Lung (tissue), 11 donors: ENCODE measurements at regions not wholly inside any gene's neighbourhood (a gene's known extent, or its start where the extent isn't known, plus 50 kb on each side); places are given as distances from the start of the nearest gene placed in this dataset.

Experiments used
- ATAC-seq: fragments of 200-7000 bp; cut with Tn5 transposase; one replicate; pipeline ENCODE4 v1.9.1; 2020; ENCODE audit warnings: moderate number of reproducible peaks; ENCODE audit not compliant: insufficient read depth, low FRiP score
- DNase-seq, 3 donors: peaks; one replicate each; pipeline ENCODE4 v3.0.0-alpha.2; 2013 to 2017
- H3K27ac ChIP-seq, 2 donors: one replicate each; pipeline ENCODE4 v1.5.1; 2013; ENCODE audit warnings: mild to moderate bottlenecking in 2 of 2, moderate library complexity in 2 of 2, control low read depth in 1 of 2, inconsistent platforms in 1 of 2, low read depth in 1 of 2, low read length in 1 of 2
- H3K27me3 ChIP-seq, 3 donors: one replicate each; pipeline ENCODE4 v1.5.1; 2013; ENCODE audit warnings: low read length in 2 of 3; ENCODE audit not compliant: control insufficient read depth in 3 of 3, insufficient read depth in 3 of 3
- H3K36me3 ChIP-seq, 4 donors: one replicate each; pipeline ENCODE4 v1.5.1; 2013; ENCODE audit warnings: low read length in 4 of 4, mild to moderate bottlenecking in 1 of 4, moderate library complexity in 1 of 4; ENCODE audit not compliant: control insufficient read depth in 4 of 4, insufficient read depth in 4 of 4
- H3K4me1 ChIP-seq, 5 donors: one replicate each; pipeline ENCODE4 v1.5.1; 2013; ENCODE audit warnings: low read length in 5 of 5, mild to moderate bottlenecking in 2 of 5, moderate library complexity in 1 of 5; ENCODE audit not compliant: control insufficient read depth in 5 of 5, insufficient read depth in 5 of 5
- H3K4me3 ChIP-seq: one replicate; pipeline ENCODE4 v1.5.1; 2013; ENCODE audit warnings: mild to moderate bottlenecking, control low read depth, moderate library complexity
- H3K9ac ChIP-seq, 2 donors: one replicate each; pipeline ENCODE4 v1.5.1; 2013; ENCODE audit warnings: low read length in 2 of 2, control low read depth in 1 of 2; ENCODE audit not compliant: insufficient read depth in 1 of 2
- H3K9me3 ChIP-seq, 4 donors: one replicate each; pipeline ENCODE4 v1.5.1; 2013; ENCODE audit warnings: low read length in 3 of 4, mild to moderate bottlenecking in 1 of 4, moderate library complexity in 1 of 4; ENCODE audit not compliant: control insufficient read depth in 4 of 4, insufficient read depth in 3 of 4
- CTCF ChIP-seq: IDR thresholded peaks from 2 replicates; pipeline ENCODE4 v1.5.1; 2012; ENCODE audit warnings: mild to moderate bottlenecking; ENCODE audit errors: control extremely low read depth, extremely low read depth
- WGBS, 2 donors: extraction: QIAGEN DNeasy Blood & Tissue Kit; methylation state at CpG; one replicate each; pipeline ENCODE4 v1.1.7; 2013; 5-methylcytosine and 5-hydroxymethylcytosine counted together
- donor health status: control.
- donor health status: control.
- donor health status: Bipolar disorder and iron deficiency.
- donor health status: healthy.
- donor health status: DM: yes; HTN: yes; CAD: no.

- Histone ChIP-seq H3K4me3 (no peak overlapping the region), H3K4me1 (peaks cover 0 to 8% (median 0%) of the 10 kb centered on the region in 5 donors), H3K27ac (no peak overlapping the region), H3K36me3 (no peaks in the 10 kb centered on the region), H3K9me3 (no peaks in the 10 kb centered on the region), H3K27me3 (no peaks in the 10 kb centered on the region), H3K9ac (no peak overlapping the region)
- no peak for DNase-seq
- TF ChIP-seq CTCF, result no peak
- ATAC-seq, result no peak
Observed at GRCh38 chr7:115297656-115298055, 375.8 kb downstream of the MDFIC start.

- Histone ChIP-seq H3K27ac (no peak overlapping the region), H3K4me3 (no peak overlapping the region), H3K36me3 (no peaks in the 10 kb centered on the region), H3K9me3 (no peaks in the 10 kb centered on the region), H3K4me1 (no peaks in the 10 kb centered on the region), H3K27me3 (no peaks in the 10 kb centered on the region), H3K9ac (no peak overlapping the region)
- 78 to 86% methylated on average over 6 of the region's 6 CpGs for whole genome bisulfite sequencing, 2 donors
- TF ChIP-seq CTCF, result no peak
- DNase-seq, result no peak
- ATAC-seq, result no peak
Observed at GRCh38 chr7:115293628-115294240, 371.8 kb downstream of the MDFIC start.

- no peak for TF ChIP-seq CTCF
- Histone ChIP-seq H3K36me3 (no peaks in the 10 kb centered on the region), H3K9ac (no peak overlapping the region), H3K27me3 (no peaks in the 10 kb centered on the region), H3K9me3 (no peaks in the 10 kb centered on the region), H3K4me3 (no peak overlapping the region), H3K27ac (no peak overlapping the region), H3K4me1 (no peaks in the 10 kb centered on the region)
- no peak for DNase-seq
- no peak for ATAC-seq
- 93 to 95% methylated on average over 3 of the region's 3 CpGs for WGBS, 2 donors
Observed at GRCh38 chr7:115292381-115292780, 370.5 kb downstream of the MDFIC start.

- no peak for ATAC-seq
- Histone ChIP-seq H3K27ac (no peak overlapping the region), H3K4me3 (no peak overlapping the region), H3K9me3 (no peaks in the 10 kb centered on the region), H3K9ac (no peak overlapping the region), H3K4me1 (no peaks in the 10 kb centered on the region), H3K27me3 (no peaks in the 10 kb centered on the region), H3K36me3 (no peaks in the 10 kb centered on the region)
- WGBS, 2 donors, result 89 to 90% methylated on average over 2 of the region's 2 CpGs
- no peak for DNase-seq
- TF ChIP-seq CTCF, result no peak
Observed at GRCh38 chr7:115289971-115290370, 368.1 kb downstream of the MDFIC start.
